ENCODE measurements at regions not wholly inside any gene's neighbourhood (a gene's known extent, or its start where the extent isn't known, plus 50 kb on each side); places are given as distances from the start of the nearest gene placed in this dataset.
"Not testable (repeated sequence)": the region's sequence is repeated elsewhere in the genome, so short reads cannot be mapped to it uniquely, and the experiment has no call there.

- no peak for DNase-seq
Measured at GRCh38 chr19:31819837-31820236, 470.6 kb upstream of the TSHZ3 start.

- DNase-seq = no peak
Measured at GRCh38 chr19:31821346-31821745, 472.1 kb upstream of the TSHZ3 start.

- no peak for DNase-seq
Measured at GRCh38 chr19:31825134-31826094, 476.2 kb upstream of the TSHZ3 start.

GRCh38 chr19:31826325-31826724 lies 477.1 kb upstream of the TSHZ3 start:
- DNase-seq = no peak

GRCh38 chr19:31831421-31832175 lies 482.4 kb upstream of the TSHZ3 start:
- DNase-seq = no peak

- no peak for DNase-seq
Measured at GRCh38 chr19:31832176-31832548, 482.9 kb upstream of the TSHZ3 start.

- no peak for DNase-seq
Measured at GRCh38 chr19:31834070-31834469, 484.8 kb upstream of the TSHZ3 start.

GRCh38 chr19:31838163-31838815 lies 489.1 kb upstream of the TSHZ3 start:
- DNase-seq = no peak

GRCh38 chr19:31840371-31840770 lies 491.1 kb upstream of the TSHZ3 start:
- DNase-seq = no peak

GRCh38 chr19:31841755-31842154 lies 492.5 kb upstream of the TSHZ3 start:
- no peak for DNase-seq

GRCh38 chr19:31863122-31863521 lies 482.3 kb upstream of the ZNF507 start:
- DNase-seq = no peak

GRCh38 chr19:31874313-31874712 lies 471.1 kb upstream of the ZNF507 start:
- no peak for DNase-seq

GRCh38 chr19:31875591-31875990 lies 469.8 kb upstream of the ZNF507 start:
- DNase-seq = no peak

GRCh38 chr19:31880283-31880682 lies 465.1 kb upstream of the ZNF507 start:
- DNase-seq = no peak

- DNase-seq = no peak
Measured at GRCh38 chr19:31881988-31882387, 463.4 kb upstream of the ZNF507 start.

GRCh38 chr19:31882709-31883108 lies 462.7 kb upstream of the ZNF507 start:
- DNase-seq = no peak

GRCh38 chr19:31883296-31883990 lies 462.0 kb upstream of the ZNF507 start:
- no peak for DNase-seq

GRCh38 chr19:31885280-31885853 lies 460.0 kb upstream of the ZNF507 start:
- DNase-seq = no peak

GRCh38 chr19:31890230-31890629 lies 455.2 kb upstream of the ZNF507 start:
- DNase-seq = no peak

- DNase-seq = no peak
Measured at GRCh38 chr19:31892060-31892459, 453.4 kb upstream of the ZNF507 start.

GRCh38 chr19:31893491-31893890 lies 451.9 kb upstream of the ZNF507 start:
- not testable (repeated sequence) for DNase-seq

GRCh38 chr19:31894451-31894850 lies 451.0 kb upstream of the ZNF507 start:
- DNase-seq = no peak
